ENCODE measurements at regions not wholly inside any gene's neighbourhood (a gene's known extent, or its start where the extent isn't known, plus 50 kb on each side); places are given as distances from the start of the nearest gene placed in this dataset.

DNA sequence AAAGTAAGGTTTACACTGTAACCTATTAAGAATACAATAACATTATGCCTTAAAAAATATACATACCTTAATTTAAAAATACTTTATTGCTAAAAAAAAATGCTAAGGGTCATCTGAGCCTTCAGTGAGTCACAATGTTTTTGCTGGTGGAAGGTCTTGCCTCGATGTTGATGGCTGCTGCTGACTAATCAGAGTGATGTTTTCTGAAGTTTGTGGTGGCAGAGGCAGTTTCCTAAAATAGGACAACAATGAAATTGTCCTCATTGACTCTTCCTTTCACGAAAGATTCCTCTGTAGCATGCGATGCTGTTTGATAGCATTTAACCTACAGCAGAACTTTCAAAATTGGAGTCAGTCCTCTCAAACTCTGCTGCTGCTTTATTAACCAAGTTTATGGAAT, 97.6 kb downstream of the FAT3 start:
- no peak for DNase-seq

DNA sequence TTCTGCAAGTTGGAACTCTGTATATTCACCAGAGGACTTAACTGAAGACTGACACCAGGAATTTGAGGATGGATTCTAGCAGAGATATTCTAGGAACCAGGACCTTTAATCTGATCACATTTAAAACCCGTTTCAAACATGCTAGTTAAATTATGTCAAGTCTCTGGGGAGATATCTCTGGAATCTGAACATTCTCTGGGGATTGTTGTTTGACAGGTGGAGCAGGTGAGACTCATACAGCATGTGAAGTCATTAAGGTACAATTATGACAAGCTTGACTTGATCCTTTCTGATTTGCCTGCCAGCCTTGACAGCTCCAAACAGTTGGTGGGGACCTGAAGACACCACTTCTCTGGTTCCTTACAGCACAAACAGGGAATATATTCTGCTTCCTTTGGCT, 100.3 kb downstream of the FAT3 start:
- no peak for DNase-seq

DNA sequence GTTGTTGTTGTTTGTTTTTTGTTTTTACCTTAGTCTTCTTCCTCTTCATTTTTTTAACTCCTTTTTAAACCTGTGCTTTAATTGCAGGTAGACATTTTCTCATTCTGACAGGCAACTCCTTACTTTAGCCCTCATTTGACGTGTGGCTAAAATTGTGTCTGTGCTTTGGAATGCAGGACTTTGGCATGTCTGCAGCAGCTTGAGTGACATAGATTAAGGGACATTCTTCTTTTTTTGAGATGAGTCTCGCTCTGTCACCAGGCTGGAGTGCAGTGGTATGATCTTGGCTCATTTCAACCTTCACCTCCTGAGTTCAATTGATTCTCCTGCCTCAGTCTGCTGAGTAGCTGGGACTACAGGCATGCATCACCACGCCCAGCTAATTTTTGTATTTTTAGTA, 100.8 kb downstream of the FAT3 start:
- no peak for DNase-seq

DNA sequence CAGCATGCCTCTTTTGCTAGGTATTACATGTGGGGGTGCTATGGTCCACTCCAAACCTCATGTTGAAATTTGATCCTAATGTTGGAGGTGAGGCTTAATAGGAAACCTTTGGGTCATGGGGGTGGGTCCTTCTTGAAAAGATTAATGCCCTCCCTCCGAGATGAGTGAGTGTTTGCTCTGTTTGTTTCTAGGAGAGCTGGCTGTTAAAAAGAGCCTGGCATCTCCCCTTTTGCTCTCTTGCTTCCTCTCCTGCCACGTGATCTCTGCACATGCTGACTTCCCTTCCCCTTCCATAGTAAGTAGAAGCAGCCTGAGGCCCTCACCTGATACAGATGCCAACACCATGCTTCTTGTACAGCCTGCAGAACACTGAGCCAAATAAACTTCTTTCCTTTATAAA, 104.5 kb downstream of the FAT3 start:
- DNase-seq, result peak; percentile 24

DNA sequence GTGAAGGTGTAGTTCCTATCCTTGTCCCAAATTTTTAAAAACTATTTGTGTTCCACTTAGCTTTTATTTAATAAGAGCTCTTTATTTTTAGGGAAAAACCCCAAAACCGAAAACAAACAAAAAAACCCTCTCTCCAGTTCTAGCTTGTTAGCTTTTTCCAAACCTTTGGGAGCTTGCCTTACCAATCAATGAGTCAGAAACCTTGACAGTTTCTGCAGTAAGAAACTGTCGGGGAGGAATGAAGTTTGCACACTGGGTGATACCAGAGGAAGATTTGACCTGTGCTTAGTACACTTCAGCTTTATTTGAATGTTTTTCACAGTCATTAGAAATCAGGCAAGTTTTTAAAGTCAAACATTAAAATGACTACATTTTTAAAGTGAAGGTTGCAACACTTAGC, 105.0 kb downstream of the FAT3 start:
- no peak for DNase-seq

DNA sequence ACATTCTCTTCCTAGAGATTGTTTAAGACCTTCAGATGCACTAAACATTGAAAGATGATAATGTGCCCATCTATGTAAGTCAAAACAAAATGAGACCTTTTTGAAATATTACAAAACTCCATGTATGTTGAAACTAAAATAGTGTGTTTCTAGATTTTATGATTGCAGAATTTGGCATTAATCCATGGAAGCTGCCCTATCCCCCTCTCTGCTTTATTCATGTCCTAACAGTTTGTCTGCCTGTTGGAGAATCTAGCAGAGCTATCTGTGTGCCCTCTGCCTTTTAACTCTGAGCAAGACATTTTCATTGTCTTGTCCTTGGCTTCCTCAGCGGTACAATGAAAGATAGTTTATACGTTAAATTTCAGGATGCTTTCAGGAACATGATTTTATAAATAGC, 105.5 kb downstream of the FAT3 start:
- DNase-seq, result no peak

DNA sequence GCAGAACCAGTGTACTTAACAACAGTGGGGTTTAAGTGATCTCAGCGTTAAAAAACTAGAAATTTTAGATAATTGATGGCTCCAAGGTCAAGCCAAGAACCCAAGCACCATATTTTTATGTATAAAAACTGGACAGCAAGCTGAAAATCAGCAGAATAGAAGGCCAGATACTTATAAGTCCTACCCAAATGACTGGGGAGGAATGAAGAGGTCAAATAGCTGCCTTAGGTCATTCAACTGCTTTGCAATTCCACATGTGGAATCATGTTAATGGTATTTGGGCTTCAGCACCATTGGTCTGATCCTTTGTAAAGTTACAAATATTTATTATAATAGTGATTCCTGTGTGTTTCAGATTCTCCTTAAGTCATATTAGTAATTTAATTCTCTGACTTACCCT, 108.4 kb downstream of the FAT3 start:
- DNase-seq, result no peak

DNA sequence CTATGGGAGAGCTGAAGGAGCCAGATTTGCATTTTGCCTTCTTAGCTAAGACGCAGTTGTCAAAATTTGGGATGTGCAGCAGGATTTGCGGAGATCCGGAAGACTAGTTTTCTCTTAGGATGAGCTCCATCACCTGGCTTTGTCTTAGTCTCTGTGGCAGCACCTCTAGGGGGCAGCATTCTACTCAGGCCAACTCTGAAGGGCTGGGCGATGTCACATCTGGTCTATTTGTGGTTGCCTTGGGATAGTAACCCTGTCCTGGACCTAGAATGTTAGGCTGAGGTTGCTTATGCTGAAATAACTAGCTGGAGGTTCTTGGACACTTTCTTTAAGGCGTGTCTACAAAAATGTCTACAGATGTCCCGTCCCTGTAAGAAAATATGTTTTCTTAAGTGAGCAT, 116.2 kb downstream of the FAT3 start:
- no peak for DNase-seq

DNA sequence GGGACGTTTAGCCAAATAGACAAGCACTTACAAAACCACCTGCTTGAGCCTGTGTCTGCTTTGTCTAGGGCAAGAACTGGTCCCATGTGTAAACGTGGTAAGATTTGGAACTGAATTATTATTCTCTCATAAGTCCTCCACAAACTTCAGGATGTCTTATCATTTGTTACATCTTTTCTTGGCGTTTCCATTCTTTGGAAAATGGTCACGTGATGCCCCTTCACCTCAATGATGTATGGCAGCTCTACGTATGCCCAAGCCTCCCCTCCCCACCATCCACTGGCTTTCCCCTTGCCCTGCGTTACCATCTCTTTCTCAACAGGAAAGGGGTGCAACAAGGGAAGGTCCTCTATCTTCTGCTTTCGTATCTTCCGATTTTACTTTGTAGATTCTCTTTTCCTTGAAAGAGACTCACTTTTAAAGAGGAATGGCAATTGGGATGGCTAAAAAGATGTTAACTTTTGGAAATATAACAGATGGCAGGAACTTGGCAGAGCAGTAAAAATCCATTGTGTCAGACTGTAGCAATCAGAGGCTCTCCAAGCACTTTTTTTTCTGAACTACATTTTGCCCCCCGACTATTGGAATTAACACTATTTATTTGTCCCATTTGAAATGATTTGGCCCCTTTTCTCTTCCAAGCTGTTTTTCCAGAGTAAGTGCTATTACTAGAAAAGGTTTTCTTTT, 117.6 kb downstream of the FAT3 start:
- no peak for DNase-seq

DNA sequence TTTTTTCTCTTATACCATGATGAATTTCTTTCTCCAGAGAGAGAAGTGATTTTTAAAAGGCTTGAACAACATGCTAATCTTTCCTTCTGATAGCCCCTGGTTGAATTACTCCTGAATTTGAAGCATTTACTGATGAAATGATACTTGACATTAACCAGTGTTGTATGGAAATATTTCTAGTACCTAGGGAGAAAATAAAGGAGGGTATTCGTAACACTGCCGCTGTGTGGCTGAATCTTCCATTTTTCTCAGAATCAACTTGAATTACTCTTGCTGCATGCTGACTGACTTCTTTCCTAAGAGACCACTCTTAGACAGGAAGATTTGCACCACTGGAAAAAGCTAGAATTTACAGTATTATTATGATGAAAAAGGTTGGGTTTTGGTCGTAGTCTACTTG, 118.3 kb downstream of the FAT3 start:
- DNase-seq, result no peak

DNA sequence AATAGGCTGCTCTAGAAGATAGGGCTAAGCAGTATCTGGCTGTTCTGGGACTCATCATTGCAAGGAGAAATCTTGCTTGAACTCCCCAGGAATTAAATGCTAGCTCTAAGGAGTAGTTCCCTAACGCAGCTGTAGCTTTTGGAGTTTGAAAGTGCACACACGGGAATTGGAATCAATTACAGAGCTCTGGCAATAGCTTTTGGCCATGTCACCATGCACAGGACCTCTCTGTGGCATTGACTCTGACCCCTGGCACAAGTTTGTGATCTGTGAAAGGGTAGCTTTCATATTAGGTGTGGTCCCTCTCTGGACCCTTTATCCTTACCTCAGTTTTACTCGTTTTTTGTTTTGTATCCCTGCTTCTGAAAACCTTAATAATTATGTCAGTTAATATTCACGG, 121.6 kb downstream of the FAT3 start:
- DNase-seq, result no peak

DNA sequence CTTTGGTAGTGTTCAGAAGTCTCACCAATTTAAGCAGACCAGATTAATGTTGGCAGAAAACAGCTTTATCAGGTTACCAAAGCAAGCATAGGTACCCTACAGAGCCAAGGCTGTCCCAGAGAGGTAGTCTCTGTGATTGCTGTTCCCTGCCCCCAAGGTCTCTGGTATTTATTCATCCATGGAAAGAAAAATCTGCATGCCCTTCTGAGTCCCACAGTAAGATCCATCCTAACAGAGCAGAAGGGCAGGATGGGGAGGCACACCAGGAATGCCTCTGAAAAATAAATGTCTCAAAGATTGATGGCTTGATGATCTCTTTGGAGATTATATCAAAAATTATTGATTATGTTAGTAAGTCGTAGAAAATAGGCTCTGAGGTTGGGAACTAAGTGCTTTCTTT, 122.8 kb downstream of the FAT3 start:
- DNase-seq, result no peak

DNA sequence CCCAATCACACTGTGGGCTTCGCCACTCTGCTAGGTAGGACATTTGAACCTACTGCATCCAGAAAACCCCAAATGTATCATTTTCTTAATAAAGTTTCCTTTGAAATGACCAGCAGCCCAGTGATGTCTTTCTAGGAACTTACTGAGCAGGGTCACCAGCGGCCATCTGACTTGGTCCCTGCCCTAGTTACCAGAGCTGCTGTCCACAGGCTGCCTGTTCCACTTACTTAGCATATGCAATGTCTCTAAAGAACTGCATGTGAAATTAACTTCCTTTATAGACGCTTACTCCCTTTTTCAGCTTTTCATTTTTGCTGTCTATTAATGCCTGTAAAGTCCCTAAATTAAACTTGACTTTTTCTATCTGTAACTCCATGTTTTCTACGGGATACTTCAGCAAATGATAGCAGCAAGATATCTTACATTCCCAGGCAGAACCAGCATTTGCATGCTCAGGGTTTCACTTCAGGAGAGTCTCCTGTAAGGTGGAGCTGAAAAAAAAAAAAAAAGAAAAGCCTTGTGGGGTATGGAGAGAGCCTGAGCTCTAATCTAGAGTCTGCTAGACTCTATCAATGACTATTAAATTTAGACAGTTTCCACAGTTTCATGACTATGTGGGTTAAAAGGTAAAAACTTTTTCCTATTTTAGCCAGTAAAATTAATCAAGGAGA, 125.0 kb downstream of the FAT3 start:
- DNase-seq, result no peak

DNA sequence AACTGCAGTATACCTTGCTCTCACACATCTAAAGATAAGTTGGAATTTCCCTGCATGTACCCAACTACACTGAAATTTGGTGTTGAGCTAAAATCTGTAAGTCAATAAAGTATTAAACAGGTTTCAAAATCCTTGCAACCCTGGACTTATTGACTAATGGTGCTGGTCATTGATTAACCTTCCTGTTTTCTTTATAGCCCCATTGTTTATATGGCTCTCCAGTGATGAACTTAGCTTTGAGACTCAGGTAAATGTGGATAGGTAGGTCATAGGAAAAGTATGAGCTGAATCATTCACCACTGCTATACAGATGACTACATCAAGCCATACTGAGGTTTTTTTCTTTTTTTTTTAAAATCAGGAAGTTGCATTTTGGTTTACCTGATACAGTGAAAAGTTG, 132.7 kb downstream of the FAT3 start:
- no peak for DNase-seq

DNA sequence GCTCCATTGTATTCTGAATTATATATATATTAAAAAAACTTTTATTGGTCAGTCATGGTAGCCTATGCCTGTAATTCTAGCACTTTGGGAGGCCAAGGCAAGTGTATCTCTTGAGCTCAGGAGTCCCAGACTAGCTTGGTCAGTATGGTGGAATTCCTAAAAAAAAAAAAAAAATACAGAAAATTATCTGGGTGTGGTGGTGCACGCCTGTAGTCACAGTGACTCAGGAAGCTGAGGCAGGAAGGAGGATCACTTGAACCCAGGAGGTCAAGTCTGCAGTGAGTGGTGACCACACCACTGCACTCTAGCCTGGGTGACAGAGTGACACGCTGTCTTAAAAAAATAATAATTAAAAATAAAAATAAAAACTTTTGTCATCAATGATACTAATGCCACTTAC, 133.2 kb downstream of the FAT3 start:
- no peak for DNase-seq

DNA sequence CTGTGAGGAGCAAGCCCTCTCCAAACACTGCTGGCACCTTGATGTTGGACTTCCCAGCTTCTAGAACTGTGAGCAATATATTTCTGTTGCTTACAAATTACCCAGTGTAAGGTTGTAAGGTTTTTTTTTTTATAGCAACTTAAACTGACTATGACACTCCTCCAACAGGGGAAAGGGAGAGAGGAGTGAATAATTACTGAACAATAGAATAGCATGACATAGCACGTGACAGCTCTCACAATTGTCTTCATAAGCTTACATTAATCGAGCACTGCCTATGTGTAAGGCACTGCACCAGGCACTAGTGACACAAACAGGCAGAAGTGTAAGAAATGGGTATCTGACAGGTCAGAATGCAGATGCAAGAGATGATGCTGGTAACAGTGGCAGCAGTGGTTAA, 136.9 kb downstream of the FAT3 start:
- DNase-seq, result no peak

DNA sequence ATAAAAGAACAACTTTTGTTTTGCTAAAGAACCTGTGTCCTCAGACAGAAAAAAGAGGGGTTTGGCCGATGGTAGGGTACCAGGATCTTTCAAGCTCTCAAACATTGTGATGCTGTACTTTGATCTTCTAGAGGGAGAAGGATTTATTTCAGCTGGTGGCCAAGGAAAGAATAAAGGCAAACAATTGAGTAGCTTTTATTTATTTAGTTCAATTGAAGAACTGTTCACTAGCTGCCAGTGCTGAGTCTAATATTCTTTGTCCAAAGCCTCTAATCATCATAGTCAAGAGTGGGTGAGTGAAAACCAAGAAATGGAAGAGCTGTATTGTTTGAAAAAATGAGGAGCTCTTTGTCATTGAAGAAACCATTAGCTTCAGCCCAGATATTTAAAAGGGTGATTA, 138.4 kb downstream of the FAT3 start:
- DNase-seq, result no peak

DNA sequence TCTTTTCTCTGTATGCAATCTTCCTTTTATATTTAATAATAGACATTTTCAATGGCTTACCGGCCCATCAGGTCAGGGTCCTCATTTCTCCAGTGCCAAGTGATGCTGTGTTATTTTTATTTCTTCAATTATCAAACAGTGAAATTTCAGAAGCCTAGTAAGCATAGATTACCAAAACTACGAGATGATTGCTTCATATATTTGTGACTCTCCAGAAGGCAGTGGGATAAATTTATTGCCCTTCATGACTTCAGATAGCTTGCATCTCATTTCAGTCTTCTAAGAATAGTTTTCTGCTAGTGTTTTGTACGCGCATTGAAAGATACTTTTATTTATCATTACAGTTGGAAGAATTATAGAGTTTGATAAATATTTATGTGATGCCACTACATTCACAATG, 139.6 kb downstream of the FAT3 start:
- no peak for DNase-seq

DNA sequence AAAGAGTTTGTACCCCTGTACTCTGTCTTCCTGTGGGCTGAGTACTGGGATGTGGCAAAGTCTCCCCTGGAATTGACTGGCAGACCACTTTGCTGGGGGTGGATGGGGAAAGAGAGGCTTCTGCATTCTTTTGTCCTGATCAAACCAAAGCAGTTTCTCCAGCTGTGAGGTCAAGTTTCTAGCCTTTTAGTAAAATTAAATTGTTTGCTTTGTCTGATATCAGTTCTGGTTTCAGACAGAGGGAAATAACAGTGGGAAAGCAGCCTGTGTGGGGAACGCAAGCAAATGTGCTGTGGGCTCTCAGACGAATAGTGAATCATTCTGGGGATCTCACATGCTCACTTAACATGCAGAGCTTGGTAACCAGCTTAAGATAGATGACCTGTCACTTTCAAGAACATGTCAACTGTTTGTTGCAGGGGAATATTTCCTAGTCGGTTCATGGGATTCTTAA, 151.6 kb downstream of the FAT3 start:
- DNase-seq, result no peak

DNA sequence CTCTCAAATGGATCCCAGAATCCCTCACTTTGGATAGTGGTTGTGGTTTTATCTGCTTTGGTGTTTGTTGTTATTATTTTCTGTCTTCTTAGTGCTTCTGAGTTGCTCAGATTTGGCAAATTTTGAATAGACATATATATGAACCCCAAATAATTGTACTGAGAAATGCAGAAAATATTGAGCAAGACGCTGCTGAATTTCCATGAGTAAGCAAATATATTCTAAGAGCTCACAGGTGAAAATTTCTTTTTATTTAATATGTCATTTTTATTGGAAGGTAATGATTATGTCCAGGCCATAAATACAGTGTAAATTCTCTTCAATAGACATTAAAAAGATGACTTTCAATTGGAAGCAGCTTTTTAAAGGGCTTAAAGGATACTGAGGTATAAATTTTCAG, 152.1 kb downstream of the FAT3 start:
- no peak for DNase-seq

DNA sequence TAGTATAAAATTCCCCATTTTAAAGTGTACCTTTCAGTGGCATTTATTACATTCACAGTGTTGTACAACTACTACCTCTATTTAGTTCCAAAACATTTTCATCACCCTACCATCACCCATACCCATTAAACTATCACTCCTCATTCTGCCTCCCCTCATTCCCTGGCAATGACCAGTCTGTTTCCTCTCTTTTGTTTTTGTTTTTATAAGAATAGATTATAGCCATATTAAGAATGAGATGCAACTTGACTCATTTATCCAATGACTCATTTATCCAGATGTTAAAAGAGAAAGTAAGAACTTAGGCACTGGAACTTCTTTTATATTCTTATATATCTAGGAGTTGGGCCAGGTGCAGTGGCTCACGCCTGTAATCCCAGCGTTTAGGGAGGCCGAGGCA, 156.3 kb downstream of the FAT3 start:
- no peak for DNase-seq

DNA sequence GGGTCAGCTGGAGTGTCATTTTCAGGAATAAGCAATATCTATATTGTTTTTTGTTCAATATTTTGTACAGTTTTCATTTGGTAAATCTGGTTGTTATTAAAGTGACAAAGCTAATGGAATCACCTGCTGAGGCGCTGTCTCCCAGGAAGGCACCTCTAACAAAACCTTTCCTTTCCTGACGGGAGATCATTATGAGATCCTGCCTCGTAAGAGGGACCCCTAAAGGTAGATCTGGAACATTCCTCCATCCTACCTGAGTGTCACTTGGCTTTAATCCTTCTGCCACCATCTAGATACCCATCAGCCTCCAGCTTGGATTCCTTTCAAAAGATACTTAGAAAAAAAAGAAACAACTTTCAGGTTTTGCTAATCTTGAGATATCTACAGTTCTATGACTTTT, 157.7 kb downstream of the FAT3 start:
- DNase-seq, result no peak

DNA sequence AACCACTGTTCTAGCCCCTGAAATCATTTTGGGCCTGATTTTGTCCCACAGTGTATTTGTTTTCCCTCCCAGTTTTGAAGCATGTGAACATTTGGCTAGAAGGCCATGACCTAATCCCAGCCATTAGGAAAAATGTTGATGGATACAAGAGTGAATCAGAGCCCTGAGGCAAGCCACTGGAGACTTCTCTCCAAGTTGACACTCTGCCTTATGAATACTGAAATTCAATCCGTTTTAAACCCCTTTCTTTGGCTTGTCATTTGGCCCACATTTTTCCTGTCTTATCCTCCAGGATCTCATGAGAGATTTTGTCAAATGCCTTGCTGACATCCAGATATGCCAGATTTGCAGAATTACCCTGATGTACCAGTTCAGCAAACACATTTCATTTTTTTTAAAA, 158.8 kb downstream of the FAT3 start:
- no peak for DNase-seq

DNA sequence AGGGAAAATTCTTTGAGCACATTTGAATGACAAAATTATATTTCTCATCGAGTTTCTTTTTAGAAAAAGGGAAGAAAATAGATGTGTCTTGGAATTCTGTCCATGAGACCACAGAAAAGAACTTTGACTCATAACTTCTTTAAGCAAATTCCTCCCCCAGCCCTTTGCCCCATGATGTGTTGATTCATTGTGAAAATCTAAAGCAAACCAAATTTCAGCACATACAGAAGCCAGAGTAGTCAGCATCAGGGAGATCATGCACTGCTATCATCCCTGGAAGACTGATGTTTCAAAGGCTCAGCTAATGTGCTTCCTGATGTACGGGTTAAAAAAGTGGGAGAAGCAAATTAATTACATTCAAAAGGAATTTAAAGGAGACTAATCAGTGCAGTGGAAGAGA, 159.7 kb downstream of the FAT3 start:
- DNase-seq, result no peak

DNA sequence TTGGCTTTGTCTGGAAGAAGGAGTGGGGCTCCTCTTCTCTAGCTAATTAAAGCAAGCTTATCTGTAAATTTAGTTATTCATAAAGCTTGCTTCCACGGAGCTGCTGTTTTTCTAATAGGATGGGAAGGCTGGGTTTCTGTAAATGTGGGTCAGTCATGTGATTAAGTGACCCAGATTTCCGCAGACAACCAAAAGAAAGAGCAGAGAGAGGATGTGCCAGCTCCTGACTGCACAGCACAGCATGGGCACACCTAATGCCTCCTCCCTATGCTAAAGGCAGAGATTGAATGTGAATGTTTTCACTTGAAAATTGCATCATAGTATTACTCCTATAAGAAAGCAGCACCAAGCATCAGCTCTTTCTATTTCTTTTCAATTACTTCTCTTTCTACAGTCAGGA, 160.2 kb downstream of the FAT3 start:
- no peak for DNase-seq
